ENCODE measurements at regions not wholly inside any gene's neighbourhood (a gene's known extent, or its start where the extent isn't known, plus 50 kb on each side); places are given as distances from the start of the nearest gene placed in this dataset.

- in situ Hi-C loops (cut with HindIII; ENCODE audit: low sequenced_read_pairs), result no loop called here
- H3K4me3 ChIP-seq (ENCODE audit: low read depth, low read length), result no peak overlapping the region
- no peak for TF ChIP-seq CTCF (IDR thresholded peaks at IDR 0.05; ENCODE audit: low read depth, low read length)
- DNase-seq (ENCODE audit: low read depth, low spot score), result no peak
Measured at GRCh38 chr5:74244406-74244805, 396.1 kb downstream of the ENC1 start.

GRCh38 chr5:74243634-74244033, 396.9 kb downstream of the ENC1 start:
- no peak for DNase-seq (ENCODE audit: low read depth, low spot score)
- TF ChIP-seq CTCF (IDR thresholded peaks at IDR 0.05; ENCODE audit: low read depth, low read length), result no peak
- H3K4me3 ChIP-seq (ENCODE audit: low read depth, low read length), result no peak overlapping the region
- in situ Hi-C loops (cut with HindIII; ENCODE audit: low sequenced_read_pairs), result no loop called here

- no peak for TF ChIP-seq CTCF (IDR thresholded peaks at IDR 0.05; ENCODE audit: low read depth, low read length)
- no peak overlapping the region for H3K4me3 ChIP-seq (ENCODE audit: low read depth, low read length)
- DNase-seq (ENCODE audit: low read depth, low spot score), result no peak
- in situ Hi-C loops (cut with HindIII; ENCODE audit: low sequenced_read_pairs), result no loop called here
Measured at GRCh38 chr5:74242516-74242915, 398.0 kb downstream of the ENC1 start.

- no peak for TF ChIP-seq CTCF (IDR thresholded peaks at IDR 0.05; ENCODE audit: low read depth, low read length)
- no peak for DNase-seq (ENCODE audit: low read depth, low spot score)
- in situ Hi-C loops (cut with HindIII; ENCODE audit: low sequenced_read_pairs), result no loop called here
- no peak overlapping the region for H3K4me3 ChIP-seq (ENCODE audit: low read depth, low read length)
Measured at GRCh38 chr5:74241751-74242140, 398.8 kb downstream of the ENC1 start.

GRCh38 chr5:74240783-74241750, 399.5 kb downstream of the ENC1 start:
- no peak overlapping the region for H3K4me3 ChIP-seq (ENCODE audit: low read depth, low read length)
- in situ Hi-C loops (cut with HindIII; ENCODE audit: low sequenced_read_pairs), result no loop called here
- TF ChIP-seq CTCF (IDR thresholded peaks at IDR 0.05; ENCODE audit: low read depth, low read length), result no peak
- no peak for DNase-seq (ENCODE audit: low read depth, low spot score)

GRCh38 chr5:74239261-74239660, 401.3 kb downstream of the ENC1 start:
- no peak for TF ChIP-seq CTCF (IDR thresholded peaks at IDR 0.05; ENCODE audit: low read depth, low read length)
- DNase-seq (ENCODE audit: low read depth, low spot score), result no peak
- in situ Hi-C loops (cut with HindIII; ENCODE audit: low sequenced_read_pairs), result no loop called here
- no peak overlapping the region for H3K4me3 ChIP-seq (ENCODE audit: low read depth, low read length)

Data from astrocyte of the spinal cord (primary cell).